Adrenal gland (tissue), 5 donors: ENCODE measurements at regions not wholly inside any gene's neighbourhood (a gene's known extent, or its start where the extent isn't known, plus 50 kb on each side); places are given as distances from the start of the nearest gene placed in this dataset.

Source experiments
- POLR2A ChIP-seq, 2 donors: fragments of 450-650 bp; IDR thresholded peaks; one replicate each; pipeline ENCODE4 v1.6.1; 2017; ENCODE audit warnings: antibody characterized with exemption in 2 of 2, mild to moderate bottlenecking in 2 of 2, moderate library complexity in 1 of 2
- TF ChIP-seq, protein P1 (sequence below), 6 experiments: fragments of 450-650 bp in 4 of 6; fragments of 200-600 bp in 2 of 6; sonication (generic) in 1 of 6; IDR thresholded peaks; 1 replicate in 5 of 6; 2 replicates in 1 of 6; pipeline versions ENCODE4 v1.5.1 to v1.8.0; 2016 to 2021; ENCODE audit warnings: antibody characterized with exemption in 6 of 6, mild to moderate bottlenecking in 2 of 6, moderate library complexity in 1 of 6
- donor health status: DM: no; HTN: no; CAD: no.

GRCh38 chr10:128473911-128474310 lies 347.7 kb upstream of the MKI67 start:
- no peak for TF ChIP-seq POLR2A (IDR thresholded peaks at IDR 0.05)
- TF ChIP-seq, protein P1, sequence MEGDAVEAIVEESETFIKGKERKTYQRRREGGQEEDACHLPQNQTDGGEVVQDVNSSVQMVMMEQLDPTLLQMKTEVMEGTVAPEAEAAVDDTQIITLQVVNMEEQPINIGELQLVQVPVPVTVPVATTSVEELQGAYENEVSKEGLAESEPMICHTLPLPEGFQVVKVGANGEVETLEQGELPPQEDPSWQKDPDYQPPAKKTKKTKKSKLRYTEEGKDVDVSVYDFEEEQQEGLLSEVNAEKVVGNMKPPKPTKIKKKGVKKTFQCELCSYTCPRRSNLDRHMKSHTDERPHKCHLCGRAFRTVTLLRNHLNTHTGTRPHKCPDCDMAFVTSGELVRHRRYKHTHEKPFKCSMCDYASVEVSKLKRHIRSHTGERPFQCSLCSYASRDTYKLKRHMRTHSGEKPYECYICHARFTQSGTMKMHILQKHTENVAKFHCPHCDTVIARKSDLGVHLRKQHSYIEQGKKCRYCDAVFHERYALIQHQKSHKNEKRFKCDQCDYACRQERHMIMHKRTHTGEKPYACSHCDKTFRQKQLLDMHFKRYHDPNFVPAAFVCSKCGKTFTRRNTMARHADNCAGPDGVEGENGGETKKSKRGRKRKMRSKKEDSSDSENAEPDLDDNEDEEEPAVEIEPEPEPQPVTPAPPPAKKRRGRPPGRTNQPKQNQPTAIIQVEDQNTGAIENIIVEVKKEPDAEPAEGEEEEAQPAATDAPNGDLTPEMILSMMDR (IDR thresholded peaks at IDR 0.05) = no peak
